HG03097 (cell line): ENCODE measurements at regions not wholly inside any gene's neighbourhood (a gene's known extent, or its start where the extent isn't known, plus 50 kb on each side); places are given as distances from the start of the nearest gene placed in this dataset.
"Not testable (repeated sequence)": the region's sequence is repeated elsewhere in the genome, so short reads cannot be mapped to it uniquely, and the experiment has no call there.

Source experiments
- ATAC-seq: cut with Tn5 transposase; IDR thresholded peaks from one replicate; pipeline ENCODE4 v1.9.1; 2021; ENCODE audit not compliant: unreplicated experiment, low FRiP score

- ATAC-seq: not testable (repeated sequence)
These were observed 156.1 kb downstream of the BMP7 start for GRCh38 chr20:57110121-57111027.

DNA sequence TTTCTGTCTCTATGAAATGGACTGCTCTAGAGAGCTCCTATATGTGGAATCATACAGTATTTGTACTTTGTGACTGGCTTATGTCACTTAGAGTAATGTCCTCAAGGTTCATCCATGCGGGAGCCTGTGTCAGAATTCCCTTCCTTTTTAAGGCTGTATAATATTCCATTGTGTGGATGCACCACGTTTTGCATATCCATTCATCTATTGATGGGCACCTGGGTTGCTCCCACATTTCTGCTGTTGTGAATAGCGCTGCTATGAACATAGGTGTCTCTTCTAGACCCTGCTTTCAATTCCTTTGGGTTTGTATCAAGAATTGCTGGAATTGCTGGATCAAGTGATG lies 155.4 kb downstream of the BMP7 start:
- ATAC-seq: no peak

DNA sequence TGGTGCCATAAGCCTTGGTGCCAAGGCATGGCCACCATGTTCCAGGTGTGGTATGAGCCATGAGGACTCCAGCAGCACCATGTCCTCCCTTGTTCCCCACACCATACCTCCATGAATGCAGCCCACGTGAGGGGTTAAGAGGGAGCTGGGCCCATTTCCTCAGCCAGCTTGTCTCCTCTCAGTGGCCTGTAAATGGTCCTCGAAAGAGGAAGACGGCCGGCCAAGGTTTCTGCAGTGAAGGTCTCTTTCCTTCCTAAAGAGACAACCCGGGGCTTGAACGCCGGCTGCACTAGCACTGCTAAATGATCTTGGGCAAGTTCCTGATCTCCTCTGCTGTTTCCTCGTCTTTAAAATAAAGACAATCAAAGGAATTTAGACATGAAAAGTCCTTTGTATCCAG lies 154.0 kb downstream of the BMP7 start:
- no peak for ATAC-seq

DNA sequence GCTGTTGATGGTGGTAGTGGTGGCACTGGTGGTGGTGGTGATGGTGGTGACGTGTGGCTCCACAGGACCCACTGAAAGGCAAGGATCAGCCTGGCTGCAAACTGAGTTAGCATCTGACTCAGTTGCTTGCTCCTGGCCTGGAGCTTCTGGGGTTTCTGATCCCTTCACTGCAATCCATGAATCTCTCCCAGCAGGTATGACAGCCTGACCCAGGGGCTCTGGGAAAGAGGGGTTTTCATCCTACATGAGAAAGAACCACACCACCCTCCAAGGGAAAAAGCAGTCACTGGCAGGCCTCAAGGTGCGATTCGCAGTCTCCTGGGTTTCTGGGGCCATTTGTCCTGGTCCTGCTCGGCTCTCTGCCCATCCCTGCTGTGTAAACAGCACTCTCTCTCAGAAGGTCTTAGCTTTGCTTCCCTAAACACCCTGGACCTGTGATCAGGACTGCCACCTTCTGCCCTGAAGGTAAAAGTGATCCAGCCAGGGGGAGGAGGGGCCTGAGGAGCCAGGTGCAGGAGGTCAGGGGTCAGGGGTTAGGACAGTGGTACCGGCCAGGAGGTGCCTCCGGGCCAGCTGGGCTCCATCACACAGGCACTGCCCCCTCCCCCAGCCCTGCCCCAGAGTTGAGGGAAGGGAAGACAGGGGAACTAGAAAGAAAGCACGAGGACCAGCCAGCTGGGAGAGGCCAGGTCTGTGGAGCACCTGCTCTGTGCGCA lies 152.0 kb downstream of the BMP7 start:
- ATAC-seq: no peak

DNA sequence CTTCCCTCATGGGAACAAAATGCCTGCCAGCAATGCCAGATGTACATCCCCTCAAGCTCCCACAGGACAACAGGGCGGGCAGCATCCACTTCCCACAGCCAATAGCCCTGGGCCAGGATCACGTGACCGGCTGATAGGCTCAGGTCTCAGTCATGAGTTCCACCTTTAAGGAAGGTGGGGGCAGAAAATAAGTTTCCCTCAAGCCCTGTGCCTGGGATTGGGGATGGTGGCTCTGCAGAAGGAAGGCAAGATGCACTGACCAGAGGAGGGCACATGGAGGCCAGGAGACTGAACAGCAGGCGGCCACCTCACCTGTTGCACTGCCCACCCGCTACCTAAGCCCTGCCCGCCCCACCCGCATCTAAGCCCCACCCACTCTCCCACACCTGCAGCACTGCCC lies 149.1 kb downstream of the BMP7 start:
- no peak for ATAC-seq

- no peak for ATAC-seq
These were observed 148.2 kb downstream of the BMP7 start for GRCh38 chr20:57118107-57118769.
